D721Med (cell line): ENCODE measurements at regions not wholly inside any gene's neighbourhood (a gene's known extent, or its start where the extent isn't known, plus 50 kb on each side); places are given as distances from the start of the nearest gene placed in this dataset.

Experiments
- DNase-seq: peaks from one replicate; pipeline ENCODE4 v3.0.0; 2011; ENCODE audit warnings: low spot score; ENCODE audit not compliant: insufficient read length
- FAIRE-seq: peaks from 2 replicates; lab custom pipeline; 2011; peaks lifted over from hg19 to GRCh38; lab: Jason Lieb, UNC
- CTCF ChIP-seq: IDR thresholded peaks from 2 replicates; pipeline ENCODE4 v1.5.1; 2012; ENCODE audit warnings: mild to moderate bottlenecking, control low read depth; ENCODE audit not compliant: insufficient read depth; ENCODE audit errors: missing control alignments

- no peak for TF ChIP-seq CTCF
- no peak for DNase-seq
- FAIRE-seq, result no peak
These were observed 841.5 kb downstream of the KCNT2 start for GRCh38 chr1:195766709-195767108.

- FAIRE-seq (no peak), DNase-seq (no peak)
- TF ChIP-seq CTCF, result no peak
These were observed 843.1 kb downstream of the KCNT2 start for GRCh38 chr1:195765099-195765498.

GRCh38 chr1:195763907-195764374 lies 844.3 kb downstream of the KCNT2 start:
- DNase-seq (no peak), FAIRE-seq (no peak)
- TF ChIP-seq CTCF, result no peak

- TF ChIP-seq CTCF, result no peak
- no peak for FAIRE-seq
- no peak for DNase-seq
These were observed 844.9 kb downstream of the KCNT2 start for GRCh38 chr1:195763146-195763906.

GRCh38 chr1:195761104-195761503 lies 847.1 kb downstream of the KCNT2 start:
- no peak for DNase-seq
- no peak for TF ChIP-seq CTCF
- FAIRE-seq, result peak; percentile 87

- no peak for DNase-seq
- no peak for TF ChIP-seq CTCF
- FAIRE-seq, result no peak
These were observed 852.1 kb downstream of the KCNT2 start for GRCh38 chr1:195756109-195756508.

GRCh38 chr1:195754874-195755273 lies 853.4 kb downstream of the KCNT2 start:
- DNase-seq (no peak), FAIRE-seq (peak; percentile 68)
- TF ChIP-seq CTCF, result no peak
